ENCODE measurements at regions not wholly inside any gene's neighbourhood (a gene's known extent, or its start where the extent isn't known, plus 50 kb on each side); places are given as distances from the start of the nearest gene placed in this dataset.

DNA sequence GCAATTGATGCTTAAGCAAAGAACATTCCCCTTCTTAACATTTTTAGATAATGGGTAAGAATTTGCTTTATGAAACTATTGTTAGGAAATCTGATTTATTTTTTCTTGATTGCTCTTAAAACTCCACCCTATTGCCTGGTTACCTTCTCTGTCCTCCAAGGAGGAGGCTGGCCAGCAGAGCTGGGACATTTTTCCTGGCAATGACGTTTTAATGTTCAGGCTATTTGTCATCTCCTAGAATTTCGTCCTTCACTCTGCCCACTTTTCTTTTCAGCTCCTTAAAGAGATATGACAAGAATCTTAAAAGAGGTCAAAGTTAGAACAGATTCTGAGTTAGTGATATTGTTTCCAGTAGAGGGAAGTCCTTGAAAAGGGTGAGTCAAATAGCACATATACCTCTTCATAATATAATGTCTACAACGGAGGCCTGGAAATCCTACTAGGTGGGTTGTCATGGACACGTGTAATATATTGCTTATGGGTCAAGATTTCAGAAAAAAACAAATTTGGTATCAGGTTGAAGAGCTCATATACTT is 141.0 kb downstream of the CMPK2 start:
- Mint-ChIP-seq H3K27me3 (ENCODE audit: insufficient read depth, unreplicated experiment) (no peaks in the 10 kb centered on the region), H3K27ac (ENCODE audit: low read depth, unreplicated experiment) (peak overlapping the region; percentile 34), H3K9me3 (ENCODE audit: unreplicated experiment) (no peaks in the 10 kb centered on the region), H3K4me1 (ENCODE audit: insufficient read depth, unreplicated experiment) (peaks cover 7% of the 10 kb centered on the region), H3K36me3 (ENCODE audit: insufficient read depth, unreplicated experiment) (peaks cover 7% of the 10 kb centered on the region), H3K4me3 (ENCODE audit: unreplicated experiment) (no peak overlapping the region)
- DNase-seq (ENCODE audit: unreplicated experiment): peak; percentile 26
- TF ChIP-seq, protein P1, sequence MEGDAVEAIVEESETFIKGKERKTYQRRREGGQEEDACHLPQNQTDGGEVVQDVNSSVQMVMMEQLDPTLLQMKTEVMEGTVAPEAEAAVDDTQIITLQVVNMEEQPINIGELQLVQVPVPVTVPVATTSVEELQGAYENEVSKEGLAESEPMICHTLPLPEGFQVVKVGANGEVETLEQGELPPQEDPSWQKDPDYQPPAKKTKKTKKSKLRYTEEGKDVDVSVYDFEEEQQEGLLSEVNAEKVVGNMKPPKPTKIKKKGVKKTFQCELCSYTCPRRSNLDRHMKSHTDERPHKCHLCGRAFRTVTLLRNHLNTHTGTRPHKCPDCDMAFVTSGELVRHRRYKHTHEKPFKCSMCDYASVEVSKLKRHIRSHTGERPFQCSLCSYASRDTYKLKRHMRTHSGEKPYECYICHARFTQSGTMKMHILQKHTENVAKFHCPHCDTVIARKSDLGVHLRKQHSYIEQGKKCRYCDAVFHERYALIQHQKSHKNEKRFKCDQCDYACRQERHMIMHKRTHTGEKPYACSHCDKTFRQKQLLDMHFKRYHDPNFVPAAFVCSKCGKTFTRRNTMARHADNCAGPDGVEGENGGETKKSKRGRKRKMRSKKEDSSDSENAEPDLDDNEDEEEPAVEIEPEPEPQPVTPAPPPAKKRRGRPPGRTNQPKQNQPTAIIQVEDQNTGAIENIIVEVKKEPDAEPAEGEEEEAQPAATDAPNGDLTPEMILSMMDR (IDR thresholded peaks at IDR 0.05; ENCODE audit: unreplicated experiment): no peak
- ChIA-PET POLR2A (interaction anchor here (1.5 kb wide), 1 partner anchor 9 kb away, joined by 4 read pairs; no protein-coding TSS in a partner anchor), CTCF (interaction anchor here (1.2 kb wide), 2 partner anchors 48 to 507 kb away, joined by 3 to 4 read pairs; no protein-coding TSS in a partner anchor)
- intact Hi-C loops (cut with micrococcal nuclease): no loop called here
- no TSS peak for BruUV-seq (replicated peaks)

DNA sequence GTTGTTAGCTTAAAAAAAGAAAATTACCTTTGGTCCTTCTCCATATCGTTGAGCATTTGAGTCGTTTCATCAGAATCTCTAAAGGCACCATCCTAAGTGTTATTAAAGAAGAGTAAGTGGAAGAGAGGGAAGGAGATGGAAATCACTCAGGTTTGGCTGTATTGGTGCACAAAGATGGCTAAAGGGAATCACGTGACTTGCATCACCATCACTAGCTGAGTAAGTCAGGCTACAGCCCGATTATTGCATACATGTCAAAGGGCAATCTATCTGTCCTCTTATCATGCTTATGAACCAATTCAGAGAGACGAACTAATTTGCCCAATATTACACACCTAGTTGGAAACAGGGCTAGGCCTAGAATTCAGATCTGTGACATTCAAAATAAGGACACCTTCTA is 137.6 kb downstream of the CMPK2 start:
- Mint-ChIP-seq H3K4me3 (ENCODE audit: unreplicated experiment) (no peak overlapping the region), H3K27me3 (ENCODE audit: insufficient read depth, unreplicated experiment) (no peaks in the 10 kb centered on the region), H3K9me3 (ENCODE audit: unreplicated experiment) (peaks cover 16% of the 10 kb centered on the region), H3K36me3 (ENCODE audit: insufficient read depth, unreplicated experiment) (peaks cover 7% of the 10 kb centered on the region), H3K4me1 (ENCODE audit: insufficient read depth, unreplicated experiment) (peaks cover 7% of the 10 kb centered on the region), H3K27ac (ENCODE audit: low read depth, unreplicated experiment) (no peak overlapping the region)
- TF ChIP-seq, protein P1 (IDR thresholded peaks at IDR 0.05; ENCODE audit: unreplicated experiment): no peak
- intact Hi-C loops (cut with micrococcal nuclease): no loop called here
- CTCF ChIA-PET: no interaction called here
- no TSS peak for BruUV-seq (replicated peaks)
- POLR2A ChIA-PET: no interaction called here
- no peak for DNase-seq (ENCODE audit: unreplicated experiment)

DNA sequence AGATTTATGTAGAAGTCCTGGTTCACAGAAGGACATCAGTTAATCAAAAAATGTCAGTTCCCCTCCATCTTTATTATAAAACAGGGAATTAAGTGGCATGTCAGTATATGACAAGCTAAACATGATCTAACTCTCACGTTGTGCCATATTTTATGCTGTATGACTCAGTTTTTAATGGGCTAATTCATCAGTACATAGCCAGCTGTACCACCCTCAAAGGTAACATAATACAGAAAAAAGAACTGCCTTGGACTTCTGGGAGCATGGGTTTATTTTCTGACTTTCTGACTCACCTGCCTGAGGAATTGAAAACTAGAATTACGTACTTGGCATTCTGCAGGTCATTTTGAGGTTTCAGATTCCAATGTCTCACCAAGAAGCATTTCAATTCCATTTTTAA is 135.7 kb downstream of the CMPK2 start:
- DNase-seq (ENCODE audit: unreplicated experiment): peak; percentile 14
- H3K36me3 Mint-ChIP-seq (ENCODE audit: insufficient read depth, unreplicated experiment): no peaks in the 10 kb centered on the region
- peaks cover under 1% of the 10 kb centered on the region for H3K4me1 Mint-ChIP-seq (ENCODE audit: insufficient read depth, unreplicated experiment)
- no peak overlapping the region for H3K4me3 Mint-ChIP-seq (ENCODE audit: unreplicated experiment)
- H3K9me3 Mint-ChIP-seq (ENCODE audit: unreplicated experiment): peaks cover 16% of the 10 kb centered on the region
- H3K27me3 Mint-ChIP-seq (ENCODE audit: insufficient read depth, unreplicated experiment): no peaks in the 10 kb centered on the region
- TF ChIP-seq, protein P1 (IDR thresholded peaks at IDR 0.05; ENCODE audit: unreplicated experiment): no peak
- ChIA-PET POLR2A (no interaction called here), CTCF (interaction anchor here (0.7 kb wide), 1 partner anchor 65 kb away, joined by 3 read pairs; no protein-coding TSS in a partner anchor)
- no peak overlapping the region for H3K27ac Mint-ChIP-seq (ENCODE audit: low read depth, unreplicated experiment)
- intact Hi-C loops (cut with micrococcal nuclease): no loop called here
- no TSS peak for BruUV-seq (replicated peaks)

DNA sequence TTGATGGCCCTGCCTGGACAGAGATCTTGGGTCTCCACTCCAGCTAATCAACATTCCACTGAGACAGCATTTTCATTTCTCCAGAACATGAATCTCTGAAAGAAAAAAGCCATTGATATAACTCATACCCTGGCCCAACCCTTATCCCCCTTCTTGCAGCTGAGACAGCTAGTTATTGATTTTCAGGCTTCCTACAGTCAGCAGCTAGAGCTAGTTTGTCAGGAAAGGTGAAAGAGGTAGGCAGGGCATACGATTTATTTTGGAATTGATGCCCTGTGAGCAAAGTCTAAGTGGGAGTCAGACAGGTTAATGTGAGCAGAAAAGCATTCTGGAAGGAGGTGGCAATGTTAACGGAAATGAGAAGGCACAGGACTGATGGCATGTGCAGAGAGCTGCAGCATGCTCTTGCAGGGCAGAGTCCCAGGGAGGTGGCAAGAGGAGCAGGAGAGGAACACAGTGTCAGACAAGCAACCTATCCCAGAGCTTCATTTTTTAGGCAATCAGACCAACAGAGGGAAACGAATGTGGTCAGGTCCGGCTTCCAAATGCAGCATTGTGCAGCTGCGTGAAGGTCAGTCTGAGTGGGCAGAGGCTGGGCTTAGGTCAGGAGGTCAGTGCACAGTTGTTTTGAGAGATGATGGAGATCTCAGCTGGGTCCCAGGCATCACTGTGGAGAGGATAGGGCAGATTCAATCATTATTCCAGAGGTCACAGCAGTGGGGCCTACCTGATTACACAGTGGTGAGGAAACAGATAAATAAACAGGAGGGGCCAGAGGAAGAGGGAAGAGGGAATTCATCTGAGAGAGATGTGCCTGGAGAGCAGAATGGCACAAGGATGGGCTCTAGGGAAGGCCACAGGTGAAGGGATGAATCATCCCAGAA is 134.8 kb downstream of the CMPK2 start:
- no peaks in the 10 kb centered on the region for H3K4me1 Mint-ChIP-seq (ENCODE audit: insufficient read depth, unreplicated experiment)
- POLR2A ChIA-PET: no interaction called here
- no peaks in the 10 kb centered on the region for H3K27me3 Mint-ChIP-seq (ENCODE audit: insufficient read depth, unreplicated experiment)
- BruUV-seq (replicated peaks): no TSS peak
- peaks cover 16% of the 10 kb centered on the region for H3K9me3 Mint-ChIP-seq (ENCODE audit: unreplicated experiment)
- no peak for DNase-seq (ENCODE audit: unreplicated experiment)
- H3K27ac Mint-ChIP-seq (ENCODE audit: low read depth, unreplicated experiment): no peak overlapping the region
- intact Hi-C loops (cut with micrococcal nuclease): no loop called here
- TF ChIP-seq, protein P1 (IDR thresholded peaks at IDR 0.05; ENCODE audit: unreplicated experiment): no peak
- no peaks in the 10 kb centered on the region for H3K36me3 Mint-ChIP-seq (ENCODE audit: insufficient read depth, unreplicated experiment)
- no peak overlapping the region for H3K4me3 Mint-ChIP-seq (ENCODE audit: unreplicated experiment)
- CTCF ChIA-PET: no interaction called here

All from MCF 10A (cell line).